D721Med (cell line): ENCODE measurements at regions not wholly inside any gene's neighbourhood (a gene's known extent, or its start where the extent isn't known, plus 50 kb on each side); places are given as distances from the start of the nearest gene placed in this dataset.
A peak's percentile ranks its signal among the peaks of the same experiment; 100 is the strongest.

ENCODE experiments used
- DNase-seq: peaks from one replicate; pipeline ENCODE4 v3.0.0; 2011; ENCODE audit warnings: low spot score; ENCODE audit not compliant: insufficient read length
- FAIRE-seq: peaks from 2 replicates; lab custom pipeline; 2011; peaks lifted over from hg19 to GRCh38; lab: Jason Lieb, UNC
- TF ChIP-seq, protein P1 (sequence below): IDR thresholded peaks from 2 replicates; pipeline ENCODE4 v1.5.1; 2012; ENCODE audit warnings: mild to moderate bottlenecking, control low read depth; ENCODE audit not compliant: insufficient read depth; ENCODE audit errors: missing control alignments

DNA sequence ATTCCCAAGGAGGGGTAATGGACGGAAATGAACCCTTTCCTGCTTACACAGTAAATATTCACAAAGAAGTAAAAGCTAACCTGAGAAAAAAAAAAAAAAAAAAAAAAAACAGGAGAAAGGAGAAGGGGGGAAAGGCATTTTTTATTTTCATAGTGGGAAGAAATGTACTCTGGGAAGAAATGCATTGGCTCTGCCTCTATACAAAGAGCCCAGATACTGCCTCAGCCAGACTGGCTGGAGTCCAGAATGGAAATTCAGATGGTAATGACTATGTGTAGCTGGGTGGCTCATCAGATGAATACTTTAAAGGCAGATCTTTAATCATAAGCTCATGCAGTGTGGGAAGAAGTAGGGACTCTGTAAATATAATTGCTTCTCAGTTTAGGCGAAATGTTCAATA is 124.9 kb upstream of the ZNF608 start:
- FAIRE-seq (no peak), DNase-seq (no peak)
- TF ChIP-seq, protein P1, sequence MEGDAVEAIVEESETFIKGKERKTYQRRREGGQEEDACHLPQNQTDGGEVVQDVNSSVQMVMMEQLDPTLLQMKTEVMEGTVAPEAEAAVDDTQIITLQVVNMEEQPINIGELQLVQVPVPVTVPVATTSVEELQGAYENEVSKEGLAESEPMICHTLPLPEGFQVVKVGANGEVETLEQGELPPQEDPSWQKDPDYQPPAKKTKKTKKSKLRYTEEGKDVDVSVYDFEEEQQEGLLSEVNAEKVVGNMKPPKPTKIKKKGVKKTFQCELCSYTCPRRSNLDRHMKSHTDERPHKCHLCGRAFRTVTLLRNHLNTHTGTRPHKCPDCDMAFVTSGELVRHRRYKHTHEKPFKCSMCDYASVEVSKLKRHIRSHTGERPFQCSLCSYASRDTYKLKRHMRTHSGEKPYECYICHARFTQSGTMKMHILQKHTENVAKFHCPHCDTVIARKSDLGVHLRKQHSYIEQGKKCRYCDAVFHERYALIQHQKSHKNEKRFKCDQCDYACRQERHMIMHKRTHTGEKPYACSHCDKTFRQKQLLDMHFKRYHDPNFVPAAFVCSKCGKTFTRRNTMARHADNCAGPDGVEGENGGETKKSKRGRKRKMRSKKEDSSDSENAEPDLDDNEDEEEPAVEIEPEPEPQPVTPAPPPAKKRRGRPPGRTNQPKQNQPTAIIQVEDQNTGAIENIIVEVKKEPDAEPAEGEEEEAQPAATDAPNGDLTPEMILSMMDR = no peak

DNA sequence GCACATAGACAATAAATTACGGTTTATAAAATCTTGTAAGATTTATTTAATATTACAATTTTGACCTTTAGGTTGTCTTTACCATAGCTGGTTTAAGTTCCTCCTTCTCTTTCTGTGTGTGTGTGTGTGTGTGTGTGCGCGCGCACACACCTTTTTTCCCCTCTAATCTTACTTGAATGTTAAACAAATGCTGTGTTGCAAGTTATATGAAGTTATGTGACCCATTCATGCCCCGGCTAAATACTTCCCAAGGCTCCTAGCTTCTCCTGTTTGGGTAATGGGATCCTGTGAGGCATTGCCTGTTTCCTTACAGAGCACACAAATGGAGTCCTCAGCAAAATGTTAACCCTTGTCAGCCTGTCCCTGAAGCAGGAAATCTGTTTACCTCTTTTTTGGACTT is 125.6 kb upstream of the ZNF608 start:
- DNase-seq (no peak), FAIRE-seq (no peak)
- TF ChIP-seq, protein P1 = no peak

- no peak for FAIRE-seq
- TF ChIP-seq, protein P1 = no peak
- DNase-seq = no peak
These were observed 126.2 kb upstream of the ZNF608 start for GRCh38 chr5:124872615-124873014.

- TF ChIP-seq, protein P1 = no peak
- DNase-seq (no peak), FAIRE-seq (no peak)
These were observed 126.7 kb upstream of the ZNF608 start for GRCh38 chr5:124873188-124873587.

GRCh38 chr5:124873713-124874112 is 127.3 kb upstream of the ZNF608 start:
- TF ChIP-seq, protein P1 = no peak
- DNase-seq (no peak), FAIRE-seq (peak; percentile 68)

DNA sequence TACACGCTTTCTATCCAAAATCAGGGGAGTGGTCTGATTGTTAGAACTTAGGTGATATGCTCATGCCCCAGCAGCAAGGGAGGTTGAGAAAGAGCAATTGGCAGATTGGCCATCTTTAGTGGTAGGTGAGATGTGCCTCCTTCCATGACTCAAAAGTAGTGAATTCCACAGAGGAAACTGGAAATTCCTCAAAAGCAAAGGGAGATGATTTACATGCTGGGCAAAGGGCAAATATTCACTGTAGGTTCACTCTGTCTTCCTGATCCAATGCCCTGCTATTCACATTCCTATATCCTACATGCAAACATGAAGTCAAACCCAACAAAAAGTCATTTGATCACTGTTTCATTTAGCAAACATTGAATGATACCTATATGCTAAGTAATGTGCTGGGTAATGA is 130.1 kb upstream of the ZNF608 start:
- DNase-seq (no peak), FAIRE-seq (no peak)
- TF ChIP-seq, protein P1 = no peak

DNA sequence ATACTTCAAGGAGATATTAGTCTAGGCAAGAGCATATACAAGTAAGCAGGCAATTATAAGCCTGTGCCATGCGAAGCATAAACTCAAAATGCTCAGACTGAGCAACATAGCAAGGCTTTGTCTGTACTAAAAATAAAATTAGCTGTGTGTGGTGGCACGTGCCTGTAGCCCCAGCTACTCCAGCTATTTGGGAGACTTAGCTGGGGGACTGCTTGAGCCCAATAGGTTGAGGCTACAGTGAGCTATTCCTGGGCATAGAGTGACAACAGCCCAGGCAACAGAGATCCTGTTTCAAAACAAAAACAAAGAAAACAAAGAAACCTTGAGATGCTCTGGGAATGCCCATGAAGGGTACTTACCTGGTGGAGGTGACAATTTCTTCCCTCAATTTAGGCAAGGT is 130.5 kb upstream of the ZNF608 start:
- TF ChIP-seq, protein P1 = no peak
- FAIRE-seq (no peak), DNase-seq (no peak)
